HepG2 (cell line): ENCODE measurements at regions not wholly inside any gene's neighbourhood (a gene's known extent, or its start where the extent isn't known, plus 50 kb on each side); places are given as distances from the start of the nearest gene placed in this dataset.

Experiments
- ATAC-seq: fragments of 200-7000 bp; cut with Tn5 transposase; 3 replicates; pipeline ENCODE4 v1.9.1; 2020; ENCODE audit warnings: mild to moderate bottlenecking, moderate library complexity
- BruUV-seq: library from RNA; stranded (reverse); fragments of 400-500 nt; replicated peaks from 2 replicates; lab custom pipeline; 2021; lab: Mats Ljungman, UMichigan
- CTCF ChIA-PET: fragments of 300-600 bp; formaldehyde crosslinking; extraction: SDS; loops from one replicate; lab custom pipeline; 2021; ENCODE audit warnings: low total read pairs, inconsistent platforms, low intra/inter-chr PET ratio; lab: Yijun Ruan, JAX
- POLR2A ChIA-PET: fragments of 350-600 bp; sonication (Branson Sonifier 250); formaldehyde crosslinking; loops from one replicate; lab custom pipeline; 2020; ENCODE audit warnings: antibody characterized with exemption, inconsistent platforms; lab: Yijun Ruan, JAX
- DNase-seq: peaks from one replicate; pipeline ENCODE4 v3.0.0-alpha.2; 2015; ENCODE audit warnings: low spot score
- FAIRE-seq: peaks from 3 replicates; lab custom pipeline; 2011; peaks lifted over from hg19 to GRCh38; lab: Jason Lieb, UNC
- H2AFZ ChIP-seq: one replicate; pipeline ENCODE4 v1.6.1; 2011; ENCODE audit warnings: low read length, inconsistent platforms
- H3K27ac ChIP-seq: fragments of 300-600 bp; 3 replicates; pipeline ENCODE4 v1.8.0; 2011; ENCODE audit warnings: mixed run types, mild to moderate bottlenecking, mixed read lengths, low read length, inconsistent platforms; ENCODE audit not compliant: insufficient read depth; ENCODE audit errors: extremely low read length
- H3K27me3 ChIP-seq, 2 experiments: fragments of 200-600 bp in 1 of 2; 2 replicates in 1 of 2; 3 replicates in 1 of 2; pipeline versions ENCODE4 v1.6.0 to v1.8.0; 2011; ENCODE audit warnings: low read length in 2 of 2, mild to moderate bottlenecking in 2 of 2, moderate library complexity in 2 of 2, inconsistent platforms in 1 of 2; ENCODE audit not compliant: insufficient read depth in 2 of 2, control insufficient read depth in 1 of 2
- H3K36me3 ChIP-seq, 2 experiments: fragments of 200-600 bp in 1 of 2; replicated peaks in 1 of 2; 2 replicates in 1 of 2; 3 replicates in 1 of 2; pipeline versions ENCODE4 v1.5.1 to v1.8.0; 2011; ENCODE audit warnings: low read length in 2 of 2, inconsistent platforms in 1 of 2; ENCODE audit not compliant: insufficient read depth in 2 of 2, control insufficient read depth in 1 of 2
- H3K4me1 ChIP-seq: 2 replicates; pipeline ENCODE4 v1.5.1; 2012; ENCODE audit warnings: low read length, inconsistent platforms; ENCODE audit not compliant: insufficient read depth
- H3K4me2 ChIP-seq: 2 replicates; pipeline ENCODE4 v1.6.0; 2011; ENCODE audit warnings: low read depth, low read length, inconsistent platforms
- H3K4me3 ChIP-seq, 3 experiments: fragments of 200-600 bp in 1 of 3; sonication (generic), shearing (Covaris generic) in 1 of 3; replicated peaks in 1 of 3; 2 replicates each; pipeline ENCODE4 v1.5.1; 2011 to 2016; ENCODE audit warnings: low read length in 3 of 3, inconsistent platforms in 2 of 3, low read depth in 2 of 3, mild to moderate bottlenecking in 2 of 3, control low read depth in 1 of 3, mixed read lengths in 1 of 3; ENCODE audit not compliant: insufficient read depth in 1 of 3
- H3K79me2 ChIP-seq: one replicate; pipeline ENCODE4 v1.6.1; 2011; ENCODE audit warnings: low read length, inconsistent platforms; ENCODE audit not compliant: insufficient read depth
- H3K9ac ChIP-seq: 2 replicates; pipeline ENCODE4 v1.6.0; 2011; ENCODE audit warnings: mild to moderate bottlenecking, low read depth, low read length, inconsistent platforms; ENCODE audit not compliant: insufficient read depth
- H3K9me3 ChIP-seq: 2 replicates; pipeline ENCODE4 v1.5.1; 2012; ENCODE audit warnings: mild to moderate bottlenecking, low read length
- H4K20me1 ChIP-seq: 2 replicates; pipeline ENCODE4 v1.6.0; 2011; ENCODE audit warnings: inconsistent platforms, mild to moderate bottlenecking, low read length, moderate library complexity; ENCODE audit not compliant: insufficient read depth
- CC2D1A ChIP-seq: sonication (generic); formaldehyde crosslinking; IDR thresholded peaks from 2 replicates; pipeline ENCODE4 v1.8.1; 2023; ENCODE audit warnings: mild to moderate bottlenecking, missing genetic modification reagents
- CCDC6 ChIP-seq: sonication (generic); formaldehyde crosslinking; IDR thresholded peaks from 2 replicates; pipeline ENCODE4 v1.8.1; 2022; ENCODE audit warnings: mild to moderate bottlenecking, missing genetic modification reagents, moderate library complexity
- EZH2 ChIP-seq: conservative IDR thresholded peaks from 2 replicates; pipeline ENCODE4 v1.6.1; 2012; ENCODE audit warnings: mild to moderate bottlenecking, low read depth, low read length, moderate library complexity
- KLF13 ChIP-seq: sonication (generic); formaldehyde crosslinking; IDR thresholded peaks from 2 replicates; pipeline ENCODE4 v1.4.0; 2020; ENCODE audit warnings: mild to moderate bottlenecking, missing genetic modification reagents
- SAP130 ChIP-seq: IDR thresholded peaks from 2 replicates; pipeline ENCODE4 v1.6.1; 2016; ENCODE audit warnings: low read depth
- SCMH1 ChIP-seq: sonication (generic); formaldehyde crosslinking; IDR thresholded peaks from 2 replicates; pipeline ENCODE4 v1.9.0; 2021; ENCODE audit warnings: missing genetic modification reagents, mild to moderate bottlenecking, borderline replicate concordance
- SP4 ChIP-seq: sonication (generic); formaldehyde crosslinking; IDR thresholded peaks from 2 replicates; pipeline ENCODE4 v1.8.1; 2023; ENCODE audit warnings: mild to moderate bottlenecking, missing genetic modification reagents
- SP5 ChIP-seq: IDR thresholded peaks from 2 replicates; pipeline ENCODE4 v1.6.1; 2016; ENCODE audit warnings: low read depth, borderline replicate concordance
- SRSF9 ChIP-seq: fragments of 200-400 bp; formaldehyde crosslinking; IDR thresholded peaks from 2 replicates; pipeline ENCODE4 v1.6.1; 2018; ENCODE audit warnings: borderline replicate concordance, mild to moderate bottlenecking, low read depth, low read length; ENCODE audit not compliant: insufficient read depth, poor library complexity, severe bottlenecking
- TAF1 ChIP-seq: sonication (generic); formaldehyde crosslinking; IDR thresholded peaks from 2 replicates; pipeline ENCODE4 v1.4.0; 2020; ENCODE audit warnings: missing genetic modification reagents
- ZNF136 ChIP-seq: sonication (generic); formaldehyde crosslinking; IDR thresholded peaks from 2 replicates; pipeline ENCODE4 v1.8.1; 2022; ENCODE audit warnings: low read depth, mild to moderate bottlenecking, moderate library complexity, missing genetic modification reagents
- ZNF180 ChIP-seq: sonication (generic); formaldehyde crosslinking; IDR thresholded peaks from 2 replicates; pipeline ENCODE4 v1.4.0; 2020; ENCODE audit warnings: low read depth, missing genetic modification reagents, borderline replicate concordance
- ZNF263 ChIP-seq: sonication (generic); formaldehyde crosslinking; IDR thresholded peaks from 2 replicates; pipeline ENCODE4 v1.4.0; 2020; ENCODE audit warnings: missing genetic modification reagents
- ZNF326 ChIP-seq: sonication (generic); formaldehyde crosslinking; IDR thresholded peaks from 2 replicates; pipeline ENCODE4 v1.4.0; 2020; ENCODE audit warnings: missing genetic modification reagents, borderline replicate concordance
- ZNF713 ChIP-seq: sonication (generic); formaldehyde crosslinking; IDR thresholded peaks from 2 replicates; pipeline ENCODE4 v1.4.0; 2020; ENCODE audit warnings: mild to moderate bottlenecking, missing genetic modification reagents
- ZNF737 ChIP-seq: sonication (generic); formaldehyde crosslinking; IDR thresholded peaks from 2 replicates; pipeline ENCODE4 v1.5.0; 2020; ENCODE audit warnings: missing genetic modification reagents, mild to moderate bottlenecking, borderline replicate concordance
- WGBS: methylation state at CpG from one replicate; pipeline ENCODE4 v1.1.6; 2017; ENCODE audit warnings: low lambda C conversion rate; 5-methylcytosine and 5-hydroxymethylcytosine counted together
- in situ Hi-C: cut with HindIII; loops from 2 replicates; pipeline ENCODE4 v1.10.0; 2017; ENCODE audit warnings: low pct_unique_long_range_greater_than_20kb; ENCODE audit not compliant: extremely low pct_ligation_motif_present
- intact Hi-C: fragments of 100-400 bp; cut with micrococcal nuclease; formaldehyde crosslinking; loops from one replicate; pipeline ENCODE4 v1.10.0; 2022; ENCODE audit not compliant: unreplicated experiment
- TF ChIP-seq, protein P1 (sequence below): sonication (generic); formaldehyde crosslinking; IDR thresholded peaks from 2 replicates; pipeline ENCODE4 v1.5.0; 2020; ENCODE audit warnings: mild to moderate bottlenecking, missing genetic modification reagents
- TF ChIP-seq, protein P2 (sequence below): sonication (generic); formaldehyde crosslinking; IDR thresholded peaks from 2 replicates; pipeline ENCODE4 v1.4.0; 2020; ENCODE audit warnings: mild to moderate bottlenecking, missing genetic modification reagents
- TF ChIP-seq, protein P3 (sequence below): sonication (generic); formaldehyde crosslinking; IDR thresholded peaks from 2 replicates; pipeline ENCODE4 v1.4.0; 2020; ENCODE audit warnings: missing genetic modification reagents

DNA sequence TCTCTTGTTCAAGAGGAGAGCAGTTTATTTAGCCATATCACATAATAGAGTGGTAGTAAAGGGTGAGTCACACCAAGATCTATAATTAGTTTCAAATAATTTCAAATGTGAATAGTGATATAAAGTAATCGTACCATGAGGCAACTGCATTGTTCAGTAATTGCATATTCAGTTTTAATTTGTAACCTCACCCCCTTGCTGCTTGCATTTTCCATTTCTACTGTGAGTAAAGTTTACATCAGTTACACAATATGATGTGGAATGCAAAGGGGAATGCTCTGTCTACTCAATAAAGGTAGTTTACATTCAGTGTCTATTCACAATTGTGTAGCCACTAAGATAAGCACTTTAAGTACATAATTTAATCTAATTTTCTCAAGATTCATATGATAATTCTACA is 1695.7 kb upstream of the SPRY2 start:
- ATAC-seq (no peak), DNase-seq (no peak), FAIRE-seq (no peak)
- no peak overlapping the region for H2AFZ ChIP-seq
- H3K9me3 ChIP-seq = no peaks in the 10 kb centered on the region
- in situ Hi-C loops = no loop called here
- no peaks in the 10 kb centered on the region for H3K36me3 ChIP-seq
- H3K79me2 ChIP-seq = no peaks in the 10 kb centered on the region
- no peaks in the 10 kb centered on the region for H3K27me3 ChIP-seq
- TF ChIP-seq ZNF263 (CRISPR knock-in tag) (no peak), EZH2 (no peak), CCDC6 (CRISPR knock-in tag) (no peak), SAP130 (CRISPR knock-in tag) (no peak), ZNF326 (CRISPR knock-in tag) (no peak), KLF13 (no peak), SCMH1 (no peak), ZNF737 (CRISPR knock-in tag) (no peak), ZNF136 (CRISPR knock-in tag) (no peak), ZNF180 (no peak), SRSF9 (no peak), CC2D1A (no peak), TAF1 (CRISPR knock-in tag) (no peak), SP4 (CRISPR knock-in tag) (no peak), ZNF713 (CRISPR knock-in tag) (no peak), SP5 (CRISPR knock-in tag) (no peak)
- TF ChIP-seq, protein P1, sequence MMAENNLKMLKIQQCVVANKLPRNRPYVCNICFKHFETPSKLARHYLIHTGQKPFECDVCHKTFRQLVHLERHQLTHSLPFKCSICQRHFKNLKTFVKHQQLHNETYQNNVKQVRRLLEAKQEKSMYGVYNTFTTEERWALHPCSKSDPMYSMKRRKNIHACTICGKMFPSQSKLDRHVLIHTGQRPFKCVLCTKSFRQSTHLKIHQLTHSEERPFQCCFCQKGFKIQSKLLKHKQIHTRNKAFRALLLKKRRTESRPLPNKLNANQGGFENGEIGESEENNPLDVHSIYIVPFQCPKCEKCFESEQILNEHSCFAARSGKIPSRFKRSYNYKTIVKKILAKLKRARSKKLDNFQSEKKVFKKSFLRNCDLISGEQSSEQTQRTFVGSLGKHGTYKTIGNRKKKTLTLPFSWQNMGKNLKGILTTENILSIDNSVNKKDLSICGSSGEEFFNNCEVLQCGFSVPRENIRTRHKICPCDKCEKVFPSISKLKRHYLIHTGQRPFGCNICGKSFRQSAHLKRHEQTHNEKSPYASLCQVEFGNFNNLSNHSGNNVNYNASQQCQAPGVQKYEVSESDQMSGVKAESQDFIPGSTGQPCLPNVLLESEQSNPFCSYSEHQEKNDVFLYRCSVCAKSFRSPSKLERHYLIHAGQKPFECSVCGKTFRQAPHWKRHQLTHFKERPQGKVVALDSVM (CRISPR knock-in tag) = no peak
- TF ChIP-seq, protein P2, sequence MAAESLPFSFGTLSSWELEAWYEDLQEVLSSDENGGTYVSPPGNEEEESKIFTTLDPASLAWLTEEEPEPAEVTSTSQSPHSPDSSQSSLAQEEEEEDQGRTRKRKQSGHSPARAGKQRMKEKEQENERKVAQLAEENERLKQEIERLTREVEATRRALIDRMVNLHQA (CRISPR knock-in tag) = no peak
- TF ChIP-seq, protein P3, sequence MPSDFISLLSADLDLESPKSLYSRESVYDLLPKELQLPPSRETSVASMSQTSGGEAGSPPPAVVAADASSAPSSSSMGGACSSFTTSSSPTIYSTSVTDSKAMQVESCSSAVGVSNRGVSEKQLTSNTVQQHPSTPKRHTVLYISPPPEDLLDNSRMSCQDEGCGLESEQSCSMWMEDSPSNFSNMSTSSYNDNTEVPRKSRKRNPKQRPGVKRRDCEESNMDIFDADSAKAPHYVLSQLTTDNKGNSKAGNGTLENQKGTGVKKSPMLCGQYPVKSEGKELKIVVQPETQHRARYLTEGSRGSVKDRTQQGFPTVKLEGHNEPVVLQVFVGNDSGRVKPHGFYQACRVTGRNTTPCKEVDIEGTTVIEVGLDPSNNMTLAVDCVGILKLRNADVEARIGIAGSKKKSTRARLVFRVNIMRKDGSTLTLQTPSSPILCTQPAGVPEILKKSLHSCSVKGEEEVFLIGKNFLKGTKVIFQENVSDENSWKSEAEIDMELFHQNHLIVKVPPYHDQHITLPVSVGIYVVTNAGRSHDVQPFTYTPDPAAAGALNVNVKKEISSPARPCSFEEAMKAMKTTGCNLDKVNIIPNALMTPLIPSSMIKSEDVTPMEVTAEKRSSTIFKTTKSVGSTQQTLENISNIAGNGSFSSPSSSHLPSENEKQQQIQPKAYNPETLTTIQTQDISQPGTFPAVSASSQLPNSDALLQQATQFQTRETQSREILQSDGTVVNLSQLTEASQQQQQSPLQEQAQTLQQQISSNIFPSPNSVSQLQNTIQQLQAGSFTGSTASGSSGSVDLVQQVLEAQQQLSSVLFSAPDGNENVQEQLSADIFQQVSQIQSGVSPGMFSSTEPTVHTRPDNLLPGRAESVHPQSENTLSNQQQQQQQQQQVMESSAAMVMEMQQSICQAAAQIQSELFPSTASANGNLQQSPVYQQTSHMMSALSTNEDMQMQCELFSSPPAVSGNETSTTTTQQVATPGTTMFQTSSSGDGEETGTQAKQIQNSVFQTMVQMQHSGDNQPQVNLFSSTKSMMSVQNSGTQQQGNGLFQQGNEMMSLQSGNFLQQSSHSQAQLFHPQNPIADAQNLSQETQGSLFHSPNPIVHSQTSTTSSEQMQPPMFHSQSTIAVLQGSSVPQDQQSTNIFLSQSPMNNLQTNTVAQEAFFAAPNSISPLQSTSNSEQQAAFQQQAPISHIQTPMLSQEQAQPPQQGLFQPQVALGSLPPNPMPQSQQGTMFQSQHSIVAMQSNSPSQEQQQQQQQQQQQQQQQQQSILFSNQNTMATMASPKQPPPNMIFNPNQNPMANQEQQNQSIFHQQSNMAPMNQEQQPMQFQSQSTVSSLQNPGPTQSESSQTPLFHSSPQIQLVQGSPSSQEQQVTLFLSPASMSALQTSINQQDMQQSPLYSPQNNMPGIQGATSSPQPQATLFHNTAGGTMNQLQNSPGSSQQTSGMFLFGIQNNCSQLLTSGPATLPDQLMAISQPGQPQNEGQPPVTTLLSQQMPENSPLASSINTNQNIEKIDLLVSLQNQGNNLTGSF = no peak
- no peak overlapping the region for H3K4me3 ChIP-seq
- no peaks in the 10 kb centered on the region for H3K4me1 ChIP-seq
- intact Hi-C loops = no loop called here
- no peaks in the 10 kb centered on the region for H4K20me1 ChIP-seq
- H3K9ac ChIP-seq = no peak overlapping the region
- no peak overlapping the region for H3K27ac ChIP-seq
- no TSS peak for BruUV-seq
- ChIA-PET POLR2A (no interaction called here), CTCF (no interaction called here)
- no peak overlapping the region for H3K4me2 ChIP-seq
- WGBS = 4% methylated on average over 1 of the region's 1 CpG
